ENCODE measurements at regions not wholly inside any gene's neighbourhood (a gene's known extent, or its start where the extent isn't known, plus 50 kb on each side); places are given as distances from the start of the nearest gene placed in this dataset.
"Not testable (repeated sequence)": the region's sequence is repeated elsewhere in the genome, so short reads cannot be mapped to it uniquely, and the experiment has no call there.

DNA sequence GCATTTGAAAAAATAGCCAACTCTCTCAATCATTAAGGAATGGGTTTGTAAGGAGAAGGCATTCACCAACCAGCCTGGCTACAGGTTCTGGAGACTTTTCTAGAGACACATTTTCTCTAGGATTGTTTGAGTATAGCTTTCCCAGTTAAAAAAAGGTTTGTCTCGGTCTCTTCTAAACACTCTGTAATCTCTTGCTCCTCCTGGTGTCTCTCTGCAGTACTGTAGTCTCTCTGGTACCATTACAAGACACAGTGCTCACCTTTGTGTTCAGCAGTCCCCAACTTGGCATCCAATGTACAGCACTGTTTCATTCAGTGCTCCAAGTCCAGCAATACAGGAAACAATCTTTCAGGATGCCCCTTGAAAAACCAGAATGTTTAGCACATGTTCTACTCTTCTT, 534.4 kb downstream of the ZNF385D start:
- no peak overlapping the region for H3K4me3 ChIP-seq
- no peaks in the 10 kb centered on the region for H4K20me1 ChIP-seq
- no peak overlapping the region for H3K9ac ChIP-seq
- no peak for TF ChIP-seq Cebpa-rat (IDR thresholded peaks at IDR 0.05)
- no peaks in the 10 kb centered on the region for H3K27me3 ChIP-seq
- no peak overlapping the region for H3K27ac ChIP-seq
- H3K4me2 ChIP-seq: no peak overlapping the region
- H3K9me3 ChIP-seq (replicated peaks in 1 of 11): peaks cover 26 to 45% (median 34%) of the 10 kb centered on the region in 11 experiments
- H3K4me1 ChIP-seq: no peaks in the 10 kb centered on the region
- H3K36me3 ChIP-seq: no peaks in the 10 kb centered on the region

DNA sequence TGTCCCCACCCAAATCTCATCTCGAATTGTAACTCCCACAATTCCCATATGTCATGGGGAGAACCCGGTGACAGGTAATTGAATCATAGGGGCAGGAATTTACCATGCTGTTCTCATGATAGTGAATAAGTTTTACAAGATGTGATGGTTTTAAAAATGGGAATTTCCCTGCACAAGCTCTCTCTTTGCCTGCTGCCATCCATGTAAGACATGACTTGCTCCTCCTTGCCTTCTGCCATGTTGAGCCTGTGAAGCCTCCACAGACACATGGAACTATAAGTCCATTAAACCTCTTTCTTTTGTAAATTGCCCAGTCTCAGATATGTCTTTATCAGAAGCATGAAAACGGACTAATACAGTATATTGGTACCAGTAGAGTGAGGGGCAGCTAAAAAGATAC, 546.9 kb downstream of the ZNF385D start:
- H3K4me2 ChIP-seq, H3K36me3 ChIP-seq, H3K27me3 ChIP-seq: not testable (repeated sequence)

GRCh38 chr3:21195203-21195602, 555.8 kb downstream of the ZNF385D start:
- no peak overlapping the region for H3K27ac ChIP-seq
- H3K9ac ChIP-seq: no peak overlapping the region
- H3K4me3 ChIP-seq: no peak overlapping the region
- no peaks in the 10 kb centered on the region for H3K4me1 ChIP-seq
- H3K9me3 ChIP-seq (replicated peaks in 1 of 11): no peaks in the 10 kb centered on the region
- no peak overlapping the region for H3K4me2 ChIP-seq
- no peaks in the 10 kb centered on the region for H3K27me3 ChIP-seq
- no peaks in the 10 kb centered on the region for H3K36me3 ChIP-seq
- no peak for TF ChIP-seq Cebpa-rat (IDR thresholded peaks at IDR 0.05)
- H4K20me1 ChIP-seq: no peaks in the 10 kb centered on the region

More for the DNA sequence above, 546.9 kb downstream of the ZNF385D start:
- H4K20me1 ChIP-seq, H3K27ac ChIP-seq, H3K9ac ChIP-seq, H3K4me1 ChIP-seq, H3K4me3 ChIP-seq: not testable (repeated sequence)
- peaks cover 37 to 53% (median 45%) of the 10 kb centered on the region in 11 experiments for H3K9me3 ChIP-seq (replicated peaks in 1 of 11)

- not testable (repeated sequence) for H4K20me1 ChIP-seq; H3K4me1 ChIP-seq; H3K36me3 ChIP-seq; H3K9ac ChIP-seq; H3K4me3 ChIP-seq; H3K9me3 ChIP-seq (replicated peaks in 1 of 11); H3K4me2 ChIP-seq; H3K27ac ChIP-seq; H3K27me3 ChIP-seq
Measured at GRCh38 chr3:21194036-21194435, 557.0 kb downstream of the ZNF385D start.

GRCh38 chr3:21188459-21188858, 562.6 kb downstream of the ZNF385D start:
- Histone ChIP-seq H3K9me3 (replicated peaks in 1 of 11) (peaks cover 0 to 7% (median 4%) of the 10 kb centered on the region in 11 experiments; a peak in 3 of 22 replicates), H3K9ac (no peak overlapping the region), H3K27ac (no peak overlapping the region), H4K20me1 (no peaks in the 10 kb centered on the region), H3K4me3 (no peak overlapping the region), H3K36me3 (no peaks in the 10 kb centered on the region), H3K4me1 (no peaks in the 10 kb centered on the region), H3K4me2 (no peak overlapping the region), H3K27me3 (no peaks in the 10 kb centered on the region)
- no peak for TF ChIP-seq Cebpa-rat (IDR thresholded peaks at IDR 0.05)

GRCh38 chr3:21185816-21186314, 565.1 kb downstream of the ZNF385D start:
- no peak overlapping the region for H3K27ac ChIP-seq
- H3K27me3 ChIP-seq: no peaks in the 10 kb centered on the region
- H3K9me3 ChIP-seq (replicated peaks in 1 of 11): peaks cover 0 to 7% (median 4%) of the 10 kb centered on the region in 11 experiments; a peak in 3 of 22 replicates
- H3K9ac ChIP-seq: no peak overlapping the region
- no peaks in the 10 kb centered on the region for H3K4me1 ChIP-seq
- TF ChIP-seq Cebpa-rat (IDR thresholded peaks at IDR 0.05): no peak
- H4K20me1 ChIP-seq: no peaks in the 10 kb centered on the region
- no peaks in the 10 kb centered on the region for H3K36me3 ChIP-seq
- H3K4me3 ChIP-seq: no peak overlapping the region
- H3K4me2 ChIP-seq: no peak overlapping the region

DNA sequence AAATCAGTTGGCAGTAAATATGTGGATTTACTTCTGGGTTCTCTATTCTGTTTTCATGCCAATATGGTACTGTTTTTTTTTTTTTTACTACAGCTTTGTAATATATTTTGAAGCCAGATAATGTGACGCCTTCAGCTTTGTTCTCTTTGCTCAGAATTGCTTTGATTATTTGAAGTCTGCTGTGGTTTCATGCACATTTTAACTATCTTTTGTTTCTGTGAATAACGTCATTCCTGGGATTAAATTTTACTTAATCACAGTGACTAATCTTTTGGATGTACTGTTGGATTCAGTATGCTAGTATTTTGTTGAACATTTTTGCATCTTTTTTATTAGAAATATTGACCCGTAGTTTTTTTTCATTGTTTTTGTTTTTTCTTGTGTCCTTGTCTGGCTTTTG, 576.5 kb downstream of the ZNF385D start:
- Histone ChIP-seq H3K4me3 (no peak overlapping the region), H3K4me1 (no peaks in the 10 kb centered on the region), H4K20me1 (no peaks in the 10 kb centered on the region), H3K27me3 (no peaks in the 10 kb centered on the region), H3K9ac (no peak overlapping the region), H3K36me3 (peaks cover 0 to 3% (median 0%) of the 10 kb centered on the region in 11 experiments; a peak in 1 of 22 replicates), H3K27ac (no peak overlapping the region), H3K9me3 (replicated peaks in 1 of 11) (peaks cover 11 to 22% (median 15%) of the 10 kb centered on the region in 11 experiments), H3K4me2 (no peak overlapping the region)
- no peak for TF ChIP-seq Cebpa-rat (IDR thresholded peaks at IDR 0.05)

DNA sequence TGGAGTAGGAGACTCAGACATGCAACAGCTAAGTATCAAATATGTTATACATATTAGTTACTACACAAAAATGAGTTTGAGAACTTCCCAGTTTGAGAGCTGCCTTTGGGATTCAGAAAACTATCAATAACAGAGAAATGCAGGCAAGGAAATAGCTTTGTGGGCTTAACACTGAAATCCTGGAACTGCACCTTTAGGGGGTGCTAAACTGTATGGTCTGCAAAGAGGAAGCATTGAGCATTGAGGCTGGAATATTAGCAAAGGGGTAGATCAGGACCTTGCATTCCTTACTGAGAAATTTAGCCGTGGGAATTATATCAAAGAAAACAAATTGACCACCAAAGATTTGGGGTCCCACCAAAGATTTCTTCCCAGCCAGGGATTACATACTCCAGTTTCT, 580.0 kb downstream of the ZNF385D start:
- H3K27ac ChIP-seq: no peak overlapping the region
- H3K4me1 ChIP-seq: no peaks in the 10 kb centered on the region
- no peak overlapping the region for H3K4me2 ChIP-seq
- H3K9ac ChIP-seq: no peak overlapping the region
- no peaks in the 10 kb centered on the region for H4K20me1 ChIP-seq
- no peaks in the 10 kb centered on the region for H3K9me3 ChIP-seq (replicated peaks in 1 of 11)
- no peaks in the 10 kb centered on the region for H3K36me3 ChIP-seq
- no peak for TF ChIP-seq Cebpa-rat (IDR thresholded peaks at IDR 0.05)
- H3K4me3 ChIP-seq: no peak overlapping the region
- no peaks in the 10 kb centered on the region for H3K27me3 ChIP-seq

DNA sequence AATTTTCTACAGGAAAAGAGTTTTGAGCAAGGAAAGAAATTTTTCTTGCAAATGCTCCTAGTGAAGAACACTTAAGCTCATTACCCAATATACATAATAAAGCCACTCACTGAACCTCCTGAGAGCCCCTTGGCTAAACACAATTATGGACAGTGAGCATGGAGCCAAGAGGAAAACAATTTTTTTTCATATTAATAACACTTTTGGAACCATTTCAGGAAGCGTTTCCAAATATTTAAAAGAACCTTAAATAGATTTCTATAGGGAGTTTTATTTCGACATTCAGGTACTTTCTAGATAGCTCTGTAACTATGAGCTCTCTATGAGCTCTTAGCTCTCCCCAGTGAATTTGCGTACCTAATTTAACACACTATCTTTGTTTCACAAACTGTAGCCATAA, 581.1 kb downstream of the ZNF385D start:
- Histone ChIP-seq H3K27me3 (no peaks in the 10 kb centered on the region), H3K4me3 (no peak overlapping the region), H3K36me3 (no peaks in the 10 kb centered on the region), H3K4me2 (no peak overlapping the region), H3K9ac (no peak overlapping the region), H4K20me1 (no peaks in the 10 kb centered on the region), H3K9me3 (replicated peaks in 1 of 11) (no peaks in the 10 kb centered on the region), H3K27ac (no peak overlapping the region), H3K4me1 (no peaks in the 10 kb centered on the region)
- no peak for TF ChIP-seq Cebpa-rat (IDR thresholded peaks at IDR 0.05)

GRCh38 chr3:21168471-21168870, 582.5 kb downstream of the ZNF385D start:
- TF ChIP-seq Cebpa-rat (IDR thresholded peaks at IDR 0.05): no peak
- H4K20me1 ChIP-seq: no peaks in the 10 kb centered on the region
- no peaks in the 10 kb centered on the region for H3K27me3 ChIP-seq
- H3K9ac ChIP-seq: no peak overlapping the region
- H3K27ac ChIP-seq: no peak overlapping the region
- H3K4me2 ChIP-seq: no peak overlapping the region; a peak in 1 of 22 replicates
- no peaks in the 10 kb centered on the region for H3K9me3 ChIP-seq (replicated peaks in 1 of 11)
- H3K36me3 ChIP-seq: no peaks in the 10 kb centered on the region
- H3K4me1 ChIP-seq: no peaks in the 10 kb centered on the region
- H3K4me3 ChIP-seq: no peak overlapping the region

Measured in BLaER1 treated with 17β-estradiol and CSF1 and Interleukin-3, amounts not matched to agents 10 nM and 100 nM (cell line).